ENCODE measurements at regions not wholly inside any gene's neighbourhood (a gene's known extent, or its start where the extent isn't known, plus 50 kb on each side); places are given as distances from the start of the nearest gene placed in this dataset.

DNA sequence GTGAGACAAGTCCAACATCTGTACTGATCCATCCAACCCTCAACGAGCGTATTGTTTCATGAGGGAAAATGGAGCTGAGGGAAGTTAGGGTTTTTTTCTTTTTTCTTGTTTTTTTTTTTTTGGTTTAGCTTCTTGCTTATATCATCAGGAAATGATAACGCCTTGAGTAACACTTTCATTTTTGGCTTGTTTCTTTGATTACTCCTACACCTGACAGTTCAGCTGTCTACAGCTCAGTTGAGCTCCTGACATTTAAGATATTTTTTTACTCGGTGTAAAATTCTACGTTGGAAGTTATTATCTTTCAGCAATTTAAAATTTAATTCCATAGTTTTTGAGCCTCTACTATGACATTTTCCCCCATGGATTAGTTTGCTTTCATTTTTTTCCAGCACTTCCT is 691.0 kb upstream of the HTR2C start:
- Histone ChIP-seq H3K4me3 (ENCODE audit: low read length) (no peak overlapping the region), H3K4me1 (ENCODE audit: control insufficient read depth, low read depth, low read length) (no peaks in the 10 kb centered on the region), H2BK5ac (ENCODE audit: low read length) (no peak overlapping the region), H3K23ac (ENCODE audit: low read length) (no peak overlapping the region), H2AK5ac (ENCODE audit: low read length) (no peak overlapping the region), H4K5ac (ENCODE audit: low read length) (no peak overlapping the region), H3K79me1 (ENCODE audit: low read length) (no peaks in the 10 kb centered on the region), H3K79me2 (ENCODE audit: control insufficient read depth, insufficient read depth, low read length) (no peaks in the 10 kb centered on the region), H3K36me3 (ENCODE audit: control insufficient read depth, insufficient read depth, low read length) (no peaks in the 10 kb centered on the region), H2BK15ac (replicated peaks; ENCODE audit: low read depth) (no peak overlapping the region), H3K18ac (ENCODE audit: low read length) (no peak overlapping the region), H2BK120ac (ENCODE audit: low read depth, low read length) (no peak overlapping the region), H3K27ac (ENCODE audit: low read depth, low read length) (no peak overlapping the region), H4K8ac (ENCODE audit: low read depth, low read length) (no peak overlapping the region), H3K56ac (ENCODE audit: low read length) (no peak overlapping the region), H3K9ac (ENCODE audit: low read length) (no peak overlapping the region), H3K4ac (ENCODE audit: low read depth, low read length) (no peak overlapping the region), H3K27me3 (ENCODE audit: insufficient read depth, low read length, poor library complexity) (no peaks in the 10 kb centered on the region), H3K4me2 (ENCODE audit: low read length) (no peak overlapping the region)
- no peak for DNase-seq
- WGBS (ENCODE audit: extremely low coverage, insufficient coverage, low lambda C conversion rate) = no CpG with 5 or more reads among the region's 5 CpGs

DNA sequence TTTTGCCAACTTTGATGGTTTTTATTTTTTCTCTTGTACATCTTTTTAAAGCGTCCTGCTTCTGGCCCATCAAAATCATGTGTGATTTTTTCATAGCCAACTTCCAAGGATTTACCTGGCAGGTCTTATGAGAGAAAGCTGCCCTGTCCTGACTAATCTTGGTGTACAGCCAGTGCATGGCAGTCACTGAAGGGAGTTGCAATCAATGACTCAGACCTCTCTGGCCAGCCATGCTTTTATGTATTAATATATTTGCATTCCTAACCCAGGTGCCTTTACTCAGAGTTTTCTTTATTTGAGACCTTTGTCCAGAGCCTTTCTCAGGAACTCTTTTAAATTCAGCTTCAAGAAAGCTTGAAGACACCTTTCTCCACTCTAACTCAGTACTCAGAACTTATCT is 691.5 kb upstream of the HTR2C start:
- Histone ChIP-seq H3K79me2 (ENCODE audit: control insufficient read depth, insufficient read depth, low read length) (no peaks in the 10 kb centered on the region), H3K18ac (ENCODE audit: low read length) (no peak overlapping the region), H3K27me3 (ENCODE audit: insufficient read depth, low read length, poor library complexity) (no peaks in the 10 kb centered on the region), H3K23ac (ENCODE audit: low read length) (no peak overlapping the region), H3K4ac (ENCODE audit: low read depth, low read length) (no peak overlapping the region), H2BK120ac (ENCODE audit: low read depth, low read length) (no peak overlapping the region), H3K56ac (ENCODE audit: low read length) (no peak overlapping the region), H3K4me1 (ENCODE audit: control insufficient read depth, low read depth, low read length) (no peaks in the 10 kb centered on the region), H4K5ac (ENCODE audit: low read length) (no peak overlapping the region), H3K27ac (ENCODE audit: low read depth, low read length) (no peak overlapping the region), H3K36me3 (ENCODE audit: control insufficient read depth, insufficient read depth, low read length) (no peaks in the 10 kb centered on the region), H3K9ac (ENCODE audit: low read length) (no peak overlapping the region), H2BK15ac (replicated peaks; ENCODE audit: low read depth) (no peak overlapping the region), H4K8ac (ENCODE audit: low read depth, low read length) (no peak overlapping the region), H3K4me3 (ENCODE audit: low read length) (no peak overlapping the region), H2AK5ac (ENCODE audit: low read length) (no peak overlapping the region), H3K79me1 (ENCODE audit: low read length) (no peaks in the 10 kb centered on the region), H2BK5ac (ENCODE audit: low read length) (no peak overlapping the region), H3K4me2 (ENCODE audit: low read length) (no peak overlapping the region)
- DNase-seq = no peak
- no CpG with 5 or more reads among the region's 1 CpG for WGBS (ENCODE audit: extremely low coverage, insufficient coverage, low lambda C conversion rate)

DNA sequence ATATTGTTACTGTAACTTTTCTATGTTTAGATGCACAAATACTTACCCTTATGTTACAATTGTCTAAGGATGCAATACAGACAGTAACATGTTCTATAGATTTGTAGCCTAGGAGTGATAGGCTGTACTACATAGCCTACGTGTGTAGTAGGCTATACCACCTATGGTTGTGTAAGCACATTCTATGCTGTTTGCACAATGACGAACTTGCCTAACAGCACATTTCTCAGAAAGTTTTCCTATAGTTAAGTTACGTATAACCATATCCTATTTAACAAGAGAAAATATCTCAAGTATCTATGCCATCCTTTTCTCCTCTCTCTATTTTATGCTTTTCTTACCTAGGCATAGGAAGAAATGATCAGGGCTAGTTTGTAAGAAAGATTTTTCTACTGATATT is 710.8 kb upstream of the HTR2C start:
- no peaks in the 10 kb centered on the region for H3K27me3 ChIP-seq (ENCODE audit: insufficient read depth, low read length, poor library complexity)
- no peak overlapping the region for H3K18ac ChIP-seq (ENCODE audit: low read length)
- no peak overlapping the region for H3K23ac ChIP-seq (ENCODE audit: low read length)
- no peak overlapping the region for H2BK120ac ChIP-seq (ENCODE audit: low read depth, low read length)
- no peak overlapping the region for H3K4ac ChIP-seq (ENCODE audit: low read depth, low read length)
- H3K4me2 ChIP-seq (ENCODE audit: low read length) = no peak overlapping the region
- WGBS (ENCODE audit: extremely low coverage, insufficient coverage, low lambda C conversion rate) = no CpG with 5 or more reads among the region's 3 CpGs
- H3K79me1 ChIP-seq (ENCODE audit: low read length) = no peaks in the 10 kb centered on the region
- no peak overlapping the region for H3K4me3 ChIP-seq (ENCODE audit: low read length)
- H2BK5ac ChIP-seq (ENCODE audit: low read length) = no peak overlapping the region
- H3K27ac ChIP-seq (ENCODE audit: low read depth, low read length) = no peak overlapping the region
- no peak overlapping the region for H2AK5ac ChIP-seq (ENCODE audit: low read length)
- no peak overlapping the region for H3K9ac ChIP-seq (ENCODE audit: low read length)
- DNase-seq = no peak
- no peaks in the 10 kb centered on the region for H3K4me1 ChIP-seq (ENCODE audit: control insufficient read depth, low read depth, low read length)
- no peak overlapping the region for H3K56ac ChIP-seq (ENCODE audit: low read length)
- no peak overlapping the region for H4K5ac ChIP-seq (ENCODE audit: low read length)
- H3K79me2 ChIP-seq (ENCODE audit: control insufficient read depth, insufficient read depth, low read length) = no peaks in the 10 kb centered on the region
- H2BK15ac ChIP-seq (replicated peaks; ENCODE audit: low read depth) = no peak overlapping the region
- H4K8ac ChIP-seq (ENCODE audit: low read depth, low read length) = no peak overlapping the region
- no peaks in the 10 kb centered on the region for H3K36me3 ChIP-seq (ENCODE audit: control insufficient read depth, insufficient read depth, low read length)

DNA sequence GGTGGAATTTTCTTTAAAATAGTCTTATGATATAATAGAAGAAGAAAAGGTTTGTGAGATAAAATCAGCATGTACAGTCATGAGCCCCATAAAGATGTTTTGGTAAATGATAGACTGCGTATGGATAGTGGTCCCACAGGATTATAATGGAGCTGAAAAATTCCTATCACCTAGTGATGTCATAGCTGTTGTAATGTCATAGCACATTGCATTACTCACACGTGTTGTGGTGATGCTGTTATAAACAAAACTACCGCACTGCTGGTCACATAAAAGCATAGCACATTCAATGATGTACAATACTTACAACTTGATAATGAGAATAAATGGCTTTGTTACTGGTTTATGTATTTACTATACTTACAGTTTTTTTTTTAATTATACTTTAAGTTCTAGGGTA is 715.2 kb upstream of the HTR2C start:
- Histone ChIP-seq H3K18ac (ENCODE audit: low read length) (no peak overlapping the region), H4K8ac (ENCODE audit: low read depth, low read length) (no peak overlapping the region), H3K23ac (ENCODE audit: low read length) (no peak overlapping the region), H3K79me2 (ENCODE audit: control insufficient read depth, insufficient read depth, low read length) (no peaks in the 10 kb centered on the region), H3K79me1 (ENCODE audit: low read length) (no peaks in the 10 kb centered on the region), H4K5ac (ENCODE audit: low read length) (no peak overlapping the region), H3K4me3 (ENCODE audit: low read length) (no peak overlapping the region), H3K4ac (ENCODE audit: low read depth, low read length) (no peak overlapping the region), H3K9ac (ENCODE audit: low read length) (no peak overlapping the region), H3K36me3 (ENCODE audit: control insufficient read depth, insufficient read depth, low read length) (no peaks in the 10 kb centered on the region), H2BK15ac (replicated peaks; ENCODE audit: low read depth) (no peak overlapping the region), H3K56ac (ENCODE audit: low read length) (no peak overlapping the region), H3K4me1 (ENCODE audit: control insufficient read depth, low read depth, low read length) (no peaks in the 10 kb centered on the region), H2BK120ac (ENCODE audit: low read depth, low read length) (no peak overlapping the region), H3K27me3 (ENCODE audit: insufficient read depth, low read length, poor library complexity) (no peaks in the 10 kb centered on the region), H2AK5ac (ENCODE audit: low read length) (no peak overlapping the region), H2BK5ac (ENCODE audit: low read length) (no peak overlapping the region), H3K4me2 (ENCODE audit: low read length) (no peak overlapping the region), H3K27ac (ENCODE audit: low read depth, low read length) (no peak overlapping the region)
- WGBS (ENCODE audit: extremely low coverage, insufficient coverage, low lambda C conversion rate) = no CpG with 5 or more reads among the region's 3 CpGs
- no peak for DNase-seq

DNA sequence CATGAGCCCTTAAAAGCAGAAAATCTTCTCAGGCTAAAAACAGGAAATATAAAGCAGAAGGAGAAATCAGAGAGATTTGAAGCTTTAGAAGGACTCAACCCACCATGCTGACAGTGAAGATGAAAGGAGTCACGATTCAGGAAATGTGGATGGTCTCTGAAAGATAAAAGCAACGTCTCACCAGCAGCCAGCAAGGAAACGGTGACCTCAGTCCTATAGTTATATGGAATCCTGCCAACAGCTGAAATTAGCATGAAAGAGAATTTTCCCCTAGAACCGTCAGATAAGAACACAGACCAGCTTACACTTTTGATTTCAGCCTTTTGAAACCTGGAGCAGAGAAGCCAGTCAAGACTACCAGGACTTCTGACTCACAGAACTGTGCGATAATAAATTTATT is 715.7 kb upstream of the HTR2C start:
- no peak overlapping the region for H3K4ac ChIP-seq (ENCODE audit: low read depth, low read length)
- H3K36me3 ChIP-seq (ENCODE audit: control insufficient read depth, insufficient read depth, low read length) = no peaks in the 10 kb centered on the region
- no peaks in the 10 kb centered on the region for H3K27me3 ChIP-seq (ENCODE audit: insufficient read depth, low read length, poor library complexity)
- no peak overlapping the region for H3K9ac ChIP-seq (ENCODE audit: low read length)
- H3K18ac ChIP-seq (ENCODE audit: low read length) = no peak overlapping the region
- DNase-seq = peak; percentile 55
- no peak overlapping the region for H3K56ac ChIP-seq (ENCODE audit: low read length)
- no peaks in the 10 kb centered on the region for H3K79me2 ChIP-seq (ENCODE audit: control insufficient read depth, insufficient read depth, low read length)
- no peaks in the 10 kb centered on the region for H3K4me1 ChIP-seq (ENCODE audit: control insufficient read depth, low read depth, low read length)
- no peak overlapping the region for H3K23ac ChIP-seq (ENCODE audit: low read length)
- H3K79me1 ChIP-seq (ENCODE audit: low read length) = no peaks in the 10 kb centered on the region
- WGBS (ENCODE audit: extremely low coverage, insufficient coverage, low lambda C conversion rate) = no CpG with 5 or more reads among the region's 5 CpGs
- no peak overlapping the region for H3K4me2 ChIP-seq (ENCODE audit: low read length)
- no peak overlapping the region for H4K5ac ChIP-seq (ENCODE audit: low read length)
- no peak overlapping the region for H2BK5ac ChIP-seq (ENCODE audit: low read length)
- no peak overlapping the region for H2BK15ac ChIP-seq (replicated peaks; ENCODE audit: low read depth)
- H3K27ac ChIP-seq (ENCODE audit: low read depth, low read length) = no peak overlapping the region
- no peak overlapping the region for H2AK5ac ChIP-seq (ENCODE audit: low read length)
- no peak overlapping the region for H2BK120ac ChIP-seq (ENCODE audit: low read depth, low read length)
- no peak overlapping the region for H3K4me3 ChIP-seq (ENCODE audit: low read length)
- H4K8ac ChIP-seq (ENCODE audit: low read depth, low read length) = no peak overlapping the region

DNA sequence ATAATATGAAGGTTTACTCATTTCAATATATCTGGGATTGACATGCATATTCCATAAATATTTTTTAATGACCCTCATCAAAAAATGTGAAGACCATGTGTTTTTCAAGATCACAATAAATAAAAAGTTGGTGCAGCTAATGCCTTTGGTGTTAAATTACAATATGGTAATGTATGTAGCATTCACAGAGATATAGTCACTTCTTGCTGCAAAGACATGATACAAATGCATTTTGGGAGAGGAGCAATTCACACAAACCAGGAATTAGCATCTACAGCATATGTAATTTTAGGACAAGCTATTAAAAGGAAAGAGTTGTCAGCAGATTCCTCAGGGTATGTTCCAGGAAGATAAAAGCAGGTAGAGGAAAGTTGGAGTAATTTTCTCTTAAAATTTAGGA is 734.5 kb upstream of the HTR2C start:
- Histone ChIP-seq H4K5ac (ENCODE audit: low read length) (no peak overlapping the region), H3K56ac (ENCODE audit: low read length) (no peak overlapping the region), H2BK120ac (ENCODE audit: low read depth, low read length) (no peak overlapping the region), H3K4ac (ENCODE audit: low read depth, low read length) (no peak overlapping the region), H3K4me3 (ENCODE audit: low read length) (no peak overlapping the region), H3K36me3 (ENCODE audit: control insufficient read depth, insufficient read depth, low read length) (no peaks in the 10 kb centered on the region), H3K79me2 (ENCODE audit: control insufficient read depth, insufficient read depth, low read length) (no peaks in the 10 kb centered on the region), H4K8ac (ENCODE audit: low read depth, low read length) (no peak overlapping the region), H3K4me2 (ENCODE audit: low read length) (no peak overlapping the region), H3K23ac (ENCODE audit: low read length) (no peak overlapping the region), H2BK5ac (ENCODE audit: low read length) (no peak overlapping the region), H3K9ac (ENCODE audit: low read length) (no peak overlapping the region), H3K79me1 (ENCODE audit: low read length) (no peaks in the 10 kb centered on the region), H3K18ac (ENCODE audit: low read length) (no peak overlapping the region), H3K4me1 (ENCODE audit: control insufficient read depth, low read depth, low read length) (no peaks in the 10 kb centered on the region), H3K27ac (ENCODE audit: low read depth, low read length) (no peak overlapping the region), H2AK5ac (ENCODE audit: low read length) (no peak overlapping the region), H2BK15ac (replicated peaks; ENCODE audit: low read depth) (no peak overlapping the region), H3K27me3 (ENCODE audit: insufficient read depth, low read length, poor library complexity) (no peaks in the 10 kb centered on the region)
- DNase-seq = no peak

Data from mesendoderm (in vitro differentiated cells).